ENCODE measurements at regions not wholly inside any gene's neighbourhood (a gene's known extent, or its start where the extent isn't known, plus 50 kb on each side); places are given as distances from the start of the nearest gene placed in this dataset.

DNA sequence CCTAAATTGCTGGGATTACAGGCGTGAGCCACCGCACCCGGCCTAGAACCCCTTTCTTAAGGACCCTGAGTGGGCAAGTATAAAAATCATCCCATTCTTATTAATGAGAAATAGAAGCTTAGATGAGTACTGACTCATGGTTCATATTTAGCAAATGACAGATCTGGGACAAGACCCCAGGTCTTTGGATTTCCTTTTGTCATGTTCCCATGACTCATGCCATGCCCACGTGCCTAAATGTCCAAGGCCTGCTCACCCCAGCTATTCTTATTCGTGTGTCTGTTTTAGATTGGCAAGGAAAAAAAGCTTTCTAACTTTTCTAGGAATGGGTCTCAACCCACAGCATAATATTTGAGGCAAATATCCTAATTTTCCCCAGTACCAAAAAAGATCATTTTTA, 57.7 kb upstream of the RPS23 start:
- no peak for DNase-seq (ENCODE audit: low spot score)

DNA sequence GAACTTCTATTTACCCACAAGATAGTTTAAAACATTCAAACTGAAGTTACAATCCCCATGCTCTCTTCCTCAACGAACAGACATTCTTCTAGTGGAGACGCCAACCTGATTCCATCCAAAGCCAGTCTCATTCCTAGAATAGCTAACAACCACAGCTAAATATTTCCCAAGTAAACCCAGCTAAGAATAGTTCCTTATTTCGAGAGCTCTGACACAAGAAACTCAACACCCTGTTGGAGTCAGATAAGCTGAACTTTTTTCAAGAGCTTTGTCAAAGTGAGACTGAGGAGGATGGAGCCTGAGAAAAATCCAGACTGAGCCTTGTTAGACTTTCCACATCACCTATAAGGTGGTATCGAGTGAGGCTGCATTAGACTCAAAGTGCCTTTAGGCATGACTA, 56.7 kb upstream of the RPS23 start:
- no peak for DNase-seq (ENCODE audit: low spot score)

DNA sequence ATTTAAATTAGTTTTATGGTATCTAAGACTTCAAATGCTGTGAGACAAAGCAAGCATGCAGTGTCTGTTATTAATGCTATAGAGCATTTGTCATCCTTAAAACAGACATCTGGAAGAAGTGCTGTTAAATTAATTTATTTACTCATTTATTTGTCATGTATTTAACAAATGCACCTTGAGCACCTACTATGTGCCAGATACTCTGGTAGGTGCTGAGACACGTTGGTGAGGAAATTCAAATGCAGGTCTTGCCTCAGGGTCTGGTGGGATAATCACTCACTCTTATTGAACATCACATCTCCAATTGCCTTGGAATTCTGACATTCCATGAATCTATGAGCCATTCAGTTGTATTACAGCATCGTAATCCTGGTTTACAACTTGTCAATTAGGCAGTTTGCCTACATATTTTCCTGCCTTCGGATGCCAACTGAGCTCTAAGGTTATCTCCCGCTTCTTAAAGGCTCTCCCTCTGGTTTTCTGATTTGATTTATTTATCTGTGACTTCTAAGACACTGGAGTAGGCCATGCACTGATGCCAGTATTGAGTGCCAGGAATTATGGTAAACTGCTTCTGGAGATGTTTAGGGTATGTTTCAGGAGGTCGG, 56.0 kb upstream of the RPS23 start:
- DNase-seq (ENCODE audit: low spot score) = no peak

DNA sequence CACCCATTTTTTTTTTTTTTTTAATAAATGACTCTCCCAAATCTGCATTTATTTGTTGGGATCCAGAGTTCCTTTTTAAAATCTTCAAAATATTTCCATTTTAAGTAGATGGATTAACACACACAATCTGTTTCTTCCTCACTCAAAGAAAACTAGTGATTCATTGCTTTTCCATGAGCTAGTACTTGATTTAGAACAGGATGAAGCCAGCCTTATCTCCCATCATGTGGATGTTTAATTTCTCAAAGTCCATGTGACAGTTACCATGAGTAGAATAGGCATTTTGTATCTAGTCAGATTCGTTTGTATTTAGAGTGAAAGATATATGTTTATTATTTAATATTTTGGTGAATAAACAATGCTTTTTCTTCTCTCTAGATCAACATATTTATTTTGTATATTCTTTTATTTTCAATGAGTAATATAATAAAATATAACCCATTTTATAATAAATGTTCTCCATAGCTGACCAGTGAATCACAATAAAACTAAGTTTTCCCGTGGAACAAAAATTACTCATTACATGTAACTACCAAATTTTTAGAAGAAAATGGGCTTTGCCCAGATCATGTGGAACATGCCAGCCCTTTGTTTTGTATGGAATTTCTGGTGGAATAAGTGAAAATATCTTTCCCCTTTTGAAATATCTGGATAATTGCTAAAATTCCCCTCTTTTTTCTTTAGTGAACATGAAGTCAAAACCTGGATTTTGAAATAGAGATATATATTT, 54.9 kb upstream of the RPS23 start:
- DNase-seq (ENCODE audit: low spot score) = no peak

DNA sequence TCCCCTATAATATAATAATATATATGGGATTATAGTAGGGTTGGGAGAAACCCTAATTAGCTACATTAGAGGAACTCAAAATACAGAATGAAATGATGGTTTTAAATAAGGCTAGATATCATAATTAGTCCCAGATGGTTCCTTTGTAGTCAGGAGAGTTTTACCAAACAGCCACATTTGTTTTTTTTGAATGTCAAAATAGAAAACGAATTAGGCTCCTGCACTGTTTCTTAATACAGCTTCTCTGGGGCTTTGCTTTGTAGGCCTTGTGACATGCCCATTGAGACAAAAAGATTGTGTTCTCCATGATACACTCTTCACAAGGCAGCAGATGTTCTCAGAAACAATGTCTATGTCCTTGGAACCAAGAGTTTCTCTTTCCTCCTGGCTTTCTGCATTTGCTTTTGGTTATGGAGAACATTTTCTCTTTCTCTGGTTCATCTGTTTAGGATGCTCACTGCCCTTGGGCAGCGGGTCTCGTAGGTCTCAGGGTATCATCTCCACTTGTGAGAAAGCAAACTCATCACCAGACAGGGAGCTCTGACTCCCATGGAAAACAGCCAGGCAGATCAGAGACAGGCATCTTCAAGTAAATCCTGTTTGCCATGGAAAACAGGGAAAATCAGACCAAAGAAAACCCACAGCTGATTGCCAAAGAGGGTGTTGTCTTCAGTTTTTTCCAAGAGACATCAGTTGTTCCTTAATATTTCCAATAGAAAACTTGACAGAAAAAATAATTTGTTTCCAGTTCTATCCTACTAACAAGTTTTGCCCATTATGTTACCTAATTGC, 54.1 kb upstream of the RPS23 start:
- no peak for DNase-seq (ENCODE audit: low spot score)

DNA sequence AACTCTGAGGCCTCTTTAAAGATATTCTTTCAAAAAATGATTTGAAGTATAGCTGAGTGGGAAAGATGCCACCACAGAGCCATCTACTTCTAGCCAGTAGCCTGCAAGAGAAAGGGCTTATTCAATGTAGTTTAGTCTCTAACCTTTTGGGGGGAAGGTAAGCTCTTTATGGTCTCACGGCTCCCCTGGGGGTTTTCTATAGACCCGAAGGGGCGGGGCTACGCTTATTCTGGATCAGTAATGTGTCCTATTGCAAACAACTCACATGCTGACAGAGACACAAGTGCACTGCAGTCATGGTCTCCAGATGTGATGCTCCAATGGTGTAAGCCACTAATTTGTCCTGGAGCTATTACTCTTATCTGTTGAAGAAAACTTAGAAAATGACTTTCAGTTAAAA, 53.4 kb upstream of the RPS23 start:
- DNase-seq (ENCODE audit: low spot score) = no peak

DNA sequence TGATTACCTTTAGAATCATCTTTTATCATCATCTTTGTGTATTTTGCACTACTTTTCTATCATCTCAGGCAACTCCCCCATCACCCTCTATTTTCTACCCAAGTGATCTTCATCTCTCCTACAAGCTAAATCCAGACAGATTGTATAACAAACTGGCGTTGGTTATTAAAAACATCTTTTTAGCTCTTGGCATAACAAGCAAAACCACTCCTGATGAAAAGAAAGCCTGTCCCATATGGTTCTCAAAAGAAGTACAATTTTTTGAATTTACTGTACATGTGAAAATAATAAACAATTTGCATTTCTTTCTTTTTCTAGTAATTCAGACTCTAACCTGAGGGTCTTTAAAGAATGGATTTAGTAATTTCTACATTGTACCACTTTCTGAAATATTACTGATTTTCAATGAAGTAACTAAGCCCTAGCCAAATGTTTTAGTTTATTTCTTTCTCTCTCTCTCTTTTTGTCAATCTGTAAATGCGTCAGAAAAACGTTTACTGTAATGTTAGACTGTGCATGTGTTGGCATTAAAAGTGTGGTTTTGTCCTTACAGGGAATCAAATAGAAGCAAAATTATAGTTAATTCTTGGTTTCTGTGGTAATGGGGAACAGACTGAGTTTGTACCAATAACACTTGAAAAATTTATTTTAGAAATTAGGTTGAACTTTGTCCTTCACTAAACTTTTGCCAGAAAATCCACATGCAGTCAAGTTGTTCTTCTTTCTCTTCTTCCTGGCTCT, 52.5 kb upstream of the RPS23 start:
- DNase-seq (ENCODE audit: low spot score) = no peak

DNA sequence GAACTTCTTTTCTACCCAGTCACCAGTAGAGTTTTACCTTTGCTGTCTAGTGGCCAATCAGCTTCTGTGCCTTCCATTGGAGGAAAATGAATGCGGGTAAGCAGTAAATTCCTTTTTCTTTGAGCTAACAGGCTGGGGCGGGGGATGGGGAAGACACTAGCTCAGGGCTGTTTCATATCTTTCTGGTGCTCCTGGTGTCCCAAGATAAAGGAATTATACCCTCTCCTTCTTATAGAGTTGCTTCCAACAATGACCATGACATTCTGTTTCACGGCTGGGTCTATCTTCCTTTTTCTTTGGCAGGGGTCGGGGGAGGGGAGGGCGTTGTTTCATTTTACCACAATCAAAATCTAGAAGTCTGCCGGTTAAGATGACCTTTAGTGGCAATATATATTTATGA, 51.2 kb upstream of the RPS23 start:
- no peak for DNase-seq (ENCODE audit: low spot score)

Measured in putamen (tissue), 1 donor.